Astrocyte (in vitro differentiated cells and primary cell): ENCODE measurements at regions not wholly inside any gene's neighbourhood (a gene's known extent, or its start where the extent isn't known, plus 50 kb on each side); places are given as distances from the start of the nearest gene placed in this dataset.

ENCODE experiments used
- DNase-seq: peaks from one replicate; pipeline ENCODE4 v3.0.0-alpha.2; 2010; ENCODE audit warnings: low read depth
- FAIRE-seq: peaks from 2 replicates; lab custom pipeline; 2011; peaks lifted over from hg19 to GRCh38; lab: Jason Lieb, UNC
- H2AFZ ChIP-seq: 2 replicates; pipeline ENCODE4 v1.6.0; 2012; ENCODE audit warnings: low read depth, low read length, inconsistent platforms
- H3K27ac ChIP-seq: 2 replicates; pipeline ENCODE4 v1.5.1; 2011; ENCODE audit warnings: low read depth, low read length, inconsistent platforms
- H3K27me3 ChIP-seq: 2 replicates; pipeline ENCODE4 v1.6.0; 2011; ENCODE audit warnings: low read length, inconsistent platforms; ENCODE audit not compliant: insufficient read depth
- H3K36me3 ChIP-seq: 2 replicates; pipeline ENCODE4 v1.5.1; 2011; ENCODE audit warnings: low read length, inconsistent platforms; ENCODE audit not compliant: insufficient read depth
- H3K4me1 ChIP-seq: 2 replicates; pipeline ENCODE4 v1.5.1; 2011; ENCODE audit warnings: low read length, inconsistent platforms; ENCODE audit not compliant: insufficient read depth
- H3K4me2 ChIP-seq: 2 replicates; pipeline ENCODE4 v1.6.0; 2012; ENCODE audit warnings: low read length, inconsistent platforms
- H3K4me3 ChIP-seq: 2 replicates; pipeline ENCODE4 v1.5.1; 2011; ENCODE audit warnings: low read depth, mild to moderate bottlenecking, low read length, inconsistent platforms; ENCODE audit not compliant: insufficient read depth
- H3K79me2 ChIP-seq: 2 replicates; pipeline ENCODE4 v1.6.0; 2012; ENCODE audit warnings: mild to moderate bottlenecking, low read length, inconsistent platforms; ENCODE audit not compliant: insufficient read depth
- H3K9ac ChIP-seq: 2 replicates; pipeline ENCODE4 v1.6.0; 2012; ENCODE audit warnings: mild to moderate bottlenecking, low read length, inconsistent platforms
- H3K9me3 ChIP-seq: 2 replicates; pipeline ENCODE4 v1.5.1; 2012; ENCODE audit warnings: low read depth, mild to moderate bottlenecking, low read length, inconsistent platforms; ENCODE audit not compliant: insufficient read depth
- H4K20me1 ChIP-seq: 2 replicates; pipeline ENCODE4 v1.6.0; 2012; ENCODE audit warnings: low read length, inconsistent platforms; ENCODE audit not compliant: insufficient read depth
- H3K27ac Mint-ChIP-seq: one replicate; pipeline ENCODE4 v1.8.0; 2021; ENCODE audit warnings: mild to moderate bottlenecking, mixed read lengths; ENCODE audit not compliant: unreplicated experiment
- H3K27me3 Mint-ChIP-seq: one replicate; pipeline ENCODE4 v1.8.0; 2021; ENCODE audit warnings: low read depth, mixed read lengths; ENCODE audit not compliant: unreplicated experiment
- H3K36me3 Mint-ChIP-seq: one replicate; pipeline ENCODE4 v1.8.0; 2021; ENCODE audit warnings: low read depth, mixed read lengths; ENCODE audit not compliant: unreplicated experiment
- H3K4me1 Mint-ChIP-seq: one replicate; pipeline ENCODE4 v1.8.0; 2021; ENCODE audit warnings: low read depth, mixed read lengths; ENCODE audit not compliant: unreplicated experiment
- H3K4me3 Mint-ChIP-seq: one replicate; pipeline ENCODE4 v1.8.0; 2021; ENCODE audit warnings: mild to moderate bottlenecking, moderate library complexity, mixed read lengths; ENCODE audit not compliant: unreplicated experiment
- H3K9me3 Mint-ChIP-seq: one replicate; pipeline ENCODE4 v1.8.0; 2021; ENCODE audit warnings: mild to moderate bottlenecking, mixed read lengths; ENCODE audit not compliant: unreplicated experiment
- EZH2 ChIP-seq: IDR thresholded peaks from 2 replicates; pipeline ENCODE4 v1.6.1; 2012; ENCODE audit warnings: mild to moderate bottlenecking, low read length, inconsistent platforms; ENCODE audit not compliant: insufficient read depth
- TF ChIP-seq, protein P1 (sequence below): IDR thresholded peaks from 2 replicates; pipeline ENCODE4 v1.5.1; 2011; ENCODE audit warnings: low read depth, mild to moderate bottlenecking, inconsistent platforms, low read length, moderate library complexity; ENCODE audit not compliant: insufficient read depth

DNA sequence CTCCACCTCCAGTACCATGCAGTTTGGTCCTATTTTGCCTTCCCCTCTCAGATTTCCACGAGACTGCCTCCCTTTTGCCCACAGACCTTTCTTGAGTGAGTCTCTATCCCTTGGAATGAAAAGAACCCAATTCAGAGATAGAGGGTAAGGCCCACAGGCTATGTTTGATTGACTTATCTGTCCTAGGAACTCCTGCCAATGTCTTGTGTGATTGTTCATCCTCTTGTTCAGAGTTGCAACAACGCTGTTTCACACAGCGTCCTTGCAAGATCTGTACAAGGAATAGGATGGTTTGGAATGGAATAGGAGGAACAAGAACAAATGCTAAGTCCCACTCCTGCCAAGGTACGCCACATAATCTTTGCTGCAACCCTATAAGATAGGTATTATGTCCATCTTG, 142.2 kb upstream of the ABCA1 start:
- H3K36me3 Mint-ChIP-seq, result peaks cover 7% of the 10 kb centered on the region
- peaks cover 29% of the 10 kb centered on the region for H3K4me1 ChIP-seq
- H3K4me3 ChIP-seq, result no peak overlapping the region
- H3K27ac ChIP-seq, result peak overlapping the region; percentile 95
- no peak overlapping the region for H3K4me2 ChIP-seq
- no peak overlapping the region for H3K4me3 Mint-ChIP-seq
- peak overlapping the region; percentile 75 for H3K27ac Mint-ChIP-seq
- TF ChIP-seq, protein P1, sequence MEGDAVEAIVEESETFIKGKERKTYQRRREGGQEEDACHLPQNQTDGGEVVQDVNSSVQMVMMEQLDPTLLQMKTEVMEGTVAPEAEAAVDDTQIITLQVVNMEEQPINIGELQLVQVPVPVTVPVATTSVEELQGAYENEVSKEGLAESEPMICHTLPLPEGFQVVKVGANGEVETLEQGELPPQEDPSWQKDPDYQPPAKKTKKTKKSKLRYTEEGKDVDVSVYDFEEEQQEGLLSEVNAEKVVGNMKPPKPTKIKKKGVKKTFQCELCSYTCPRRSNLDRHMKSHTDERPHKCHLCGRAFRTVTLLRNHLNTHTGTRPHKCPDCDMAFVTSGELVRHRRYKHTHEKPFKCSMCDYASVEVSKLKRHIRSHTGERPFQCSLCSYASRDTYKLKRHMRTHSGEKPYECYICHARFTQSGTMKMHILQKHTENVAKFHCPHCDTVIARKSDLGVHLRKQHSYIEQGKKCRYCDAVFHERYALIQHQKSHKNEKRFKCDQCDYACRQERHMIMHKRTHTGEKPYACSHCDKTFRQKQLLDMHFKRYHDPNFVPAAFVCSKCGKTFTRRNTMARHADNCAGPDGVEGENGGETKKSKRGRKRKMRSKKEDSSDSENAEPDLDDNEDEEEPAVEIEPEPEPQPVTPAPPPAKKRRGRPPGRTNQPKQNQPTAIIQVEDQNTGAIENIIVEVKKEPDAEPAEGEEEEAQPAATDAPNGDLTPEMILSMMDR, result no peak
- TF ChIP-seq EZH2, result no peak
- H4K20me1 ChIP-seq, result no peaks in the 10 kb centered on the region
- H3K9me3 Mint-ChIP-seq, result peaks cover 19% of the 10 kb centered on the region
- no peaks in the 10 kb centered on the region for H3K36me3 ChIP-seq
- DNase-seq, result peak; percentile 47
- FAIRE-seq, result peak; percentile 26
- H3K4me1 Mint-ChIP-seq, result peaks cover 39% of the 10 kb centered on the region
- H2AFZ ChIP-seq, result no peak overlapping the region
- no peaks in the 10 kb centered on the region for H3K79me2 ChIP-seq
- no peaks in the 10 kb centered on the region for H3K27me3 ChIP-seq
- H3K9ac ChIP-seq, result peak overlapping the region; percentile 63
- peaks cover 5% of the 10 kb centered on the region for H3K9me3 ChIP-seq
- H3K27me3 Mint-ChIP-seq, result no peaks in the 10 kb centered on the region

DNA sequence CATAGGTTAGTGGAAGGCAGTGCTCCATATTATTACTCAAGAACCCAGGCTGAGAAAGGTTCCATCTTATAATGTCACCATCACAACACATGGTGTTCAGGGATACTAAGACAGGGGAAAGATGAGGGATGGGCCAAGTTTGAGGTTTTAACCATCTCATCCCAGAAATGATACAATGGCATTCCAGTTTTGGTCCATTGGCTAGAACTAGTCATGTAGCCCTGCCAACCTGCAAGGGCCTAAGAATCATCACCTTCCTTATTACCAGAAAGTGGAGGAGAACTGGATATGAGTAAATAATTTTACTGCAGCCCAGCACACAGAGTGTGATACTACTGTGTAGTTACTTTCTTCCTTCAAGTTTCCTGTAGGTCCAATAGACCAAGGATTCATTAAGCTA, 144.5 kb upstream of the ABCA1 start:
- H3K9me3 Mint-ChIP-seq, result peaks cover 12% of the 10 kb centered on the region
- no peaks in the 10 kb centered on the region for H3K27me3 Mint-ChIP-seq
- H3K27ac ChIP-seq, result no peak overlapping the region
- H4K20me1 ChIP-seq, result no peaks in the 10 kb centered on the region
- no peak overlapping the region for H3K27ac Mint-ChIP-seq
- no peak overlapping the region for H3K9ac ChIP-seq
- DNase-seq (no peak), FAIRE-seq (no peak)
- H3K4me3 ChIP-seq, result no peak overlapping the region
- H3K9me3 ChIP-seq, result peaks cover 5% of the 10 kb centered on the region
- H3K4me1 Mint-ChIP-seq, result peaks cover 30% of the 10 kb centered on the region
- H3K4me3 Mint-ChIP-seq, result no peak overlapping the region
- peaks cover 4% of the 10 kb centered on the region for H3K36me3 Mint-ChIP-seq
- H3K27me3 ChIP-seq, result no peaks in the 10 kb centered on the region
- no peak overlapping the region for H3K4me2 ChIP-seq
- no peaks in the 10 kb centered on the region for H3K79me2 ChIP-seq
- H3K36me3 ChIP-seq, result no peaks in the 10 kb centered on the region
- H2AFZ ChIP-seq, result no peak overlapping the region
- TF ChIP-seq, protein P1, result no peak
- TF ChIP-seq EZH2, result no peak
- H3K4me1 ChIP-seq, result peaks cover 24% of the 10 kb centered on the region

DNA sequence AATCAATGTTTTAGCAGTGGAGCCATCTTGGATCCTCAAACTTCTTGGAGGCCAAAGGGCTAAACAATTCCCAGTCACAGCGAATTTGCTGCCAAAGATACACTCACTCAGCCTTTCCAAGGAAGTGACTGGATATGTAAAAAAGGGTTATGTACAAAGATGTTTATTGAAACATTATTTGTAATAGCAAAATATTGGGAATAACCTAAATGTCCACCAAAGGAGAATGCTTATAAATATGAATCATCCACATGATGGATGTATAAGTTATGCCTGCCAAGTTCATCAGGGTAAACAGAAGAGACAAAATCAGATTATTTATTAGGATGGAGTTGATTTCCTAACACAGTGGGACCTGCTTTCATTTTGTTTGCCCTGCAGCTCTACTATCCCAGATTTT, 145.2 kb upstream of the ABCA1 start:
- no peak overlapping the region for H2AFZ ChIP-seq
- H3K4me1 ChIP-seq, result peaks cover 24% of the 10 kb centered on the region
- H3K36me3 Mint-ChIP-seq, result peaks cover 1% of the 10 kb centered on the region
- no peak overlapping the region for H3K27ac Mint-ChIP-seq
- H3K9me3 Mint-ChIP-seq, result peaks cover 6% of the 10 kb centered on the region
- peaks cover 1% of the 10 kb centered on the region for H3K9me3 ChIP-seq
- H3K27me3 Mint-ChIP-seq, result no peaks in the 10 kb centered on the region
- H3K36me3 ChIP-seq, result no peaks in the 10 kb centered on the region
- FAIRE-seq (no peak), DNase-seq (no peak)
- TF ChIP-seq, protein P1, result no peak
- no peak overlapping the region for H3K4me3 Mint-ChIP-seq
- H3K27ac ChIP-seq, result no peak overlapping the region
- no peaks in the 10 kb centered on the region for H3K27me3 ChIP-seq
- H3K4me3 ChIP-seq, result no peak overlapping the region
- H3K4me1 Mint-ChIP-seq, result peaks cover 25% of the 10 kb centered on the region
- H4K20me1 ChIP-seq, result no peaks in the 10 kb centered on the region
- H3K9ac ChIP-seq, result no peak overlapping the region
- H3K79me2 ChIP-seq, result no peaks in the 10 kb centered on the region
- no peak overlapping the region for H3K4me2 ChIP-seq
